Stimulated activated naive CD8-positive, alpha-beta T cell treated with anti-CD3 and anti-CD28 coated beads, Interleukin-15, Interleukin-2, amounts not matched to agents 100 U/mL and 50 U/mL, for 24 hours (primary cell): ENCODE measurements at regions not wholly inside any gene's neighbourhood (a gene's known extent, or its start where the extent isn't known, plus 50 kb on each side); places are given as distances from the start of the nearest gene placed in this dataset.
"Not testable (repeated sequence)": the region's sequence is repeated elsewhere in the genome, so short reads cannot be mapped to it uniquely, and the experiment has no call there.

Experiments
- ATAC-seq: fragments of 150-1000 bp; cut with Tn5 transposase; one replicate; pipeline ENCODE4 v1.10.0; 2021
- DNase-seq: peaks from one replicate; pipeline ENCODE4 v3.0.0; 2021

DNA sequence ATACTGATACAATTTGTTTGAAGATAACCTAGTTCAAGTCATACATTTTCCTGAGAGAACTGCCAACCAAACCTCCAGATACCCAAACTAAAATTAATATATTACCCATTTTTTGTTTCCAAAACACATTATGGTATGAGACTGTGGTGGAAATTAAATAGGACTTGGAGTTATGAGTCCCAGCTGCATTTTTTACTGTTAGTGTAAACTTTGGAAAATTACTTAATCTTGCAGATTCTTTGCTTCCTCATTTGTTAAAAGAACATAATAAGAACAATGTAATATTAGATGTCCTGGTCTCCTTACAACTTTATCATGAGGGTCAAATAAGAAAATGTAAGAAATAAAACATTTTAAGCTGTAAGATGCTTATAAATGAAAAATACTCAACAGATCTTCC is 98.2 kb upstream of the TRIB2 start:
- ATAC-seq (no peak), DNase-seq (no peak)

DNA sequence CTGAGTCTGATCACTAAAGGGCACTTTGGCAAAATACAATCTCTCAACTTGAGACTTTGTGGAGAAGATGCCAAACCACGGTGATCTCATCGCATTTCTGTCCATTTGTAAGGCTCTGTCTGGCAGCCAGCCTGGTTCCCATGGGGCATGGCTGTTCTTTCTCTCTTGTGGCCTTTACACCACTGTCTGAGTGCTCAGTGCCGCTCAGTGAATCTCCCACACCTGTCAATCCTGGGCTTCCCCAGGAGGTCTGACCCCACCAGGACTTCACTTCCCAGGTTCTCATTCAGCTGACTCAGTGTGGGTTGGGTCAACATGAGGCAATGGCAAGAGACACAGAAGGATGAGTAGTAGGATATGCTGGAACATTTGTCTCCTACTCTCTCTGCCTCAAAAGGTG is 96.8 kb upstream of the TRIB2 start:
- ATAC-seq (peak; percentile 87), DNase-seq (peak; percentile 51)

DNA sequence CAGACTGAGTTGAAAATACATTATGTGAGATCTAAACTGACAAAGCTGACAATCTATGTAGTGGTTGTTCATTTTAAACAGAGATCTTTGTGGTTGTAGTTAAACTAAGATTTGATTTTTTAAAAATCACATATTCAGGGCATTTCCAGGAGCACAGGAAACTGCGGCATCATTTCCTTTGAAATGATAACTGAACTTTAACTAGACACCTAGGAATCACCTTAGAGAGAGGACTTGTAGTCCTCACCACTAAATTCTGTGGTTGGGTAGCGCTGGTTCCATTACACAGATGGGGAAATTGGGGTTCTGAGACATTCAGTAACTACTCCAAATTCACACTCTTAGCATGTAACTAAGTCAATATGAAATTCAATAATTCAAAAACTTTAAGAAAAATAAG is 96.0 kb upstream of the TRIB2 start:
- DNase-seq = no peak
- ATAC-seq = no peak

DNA sequence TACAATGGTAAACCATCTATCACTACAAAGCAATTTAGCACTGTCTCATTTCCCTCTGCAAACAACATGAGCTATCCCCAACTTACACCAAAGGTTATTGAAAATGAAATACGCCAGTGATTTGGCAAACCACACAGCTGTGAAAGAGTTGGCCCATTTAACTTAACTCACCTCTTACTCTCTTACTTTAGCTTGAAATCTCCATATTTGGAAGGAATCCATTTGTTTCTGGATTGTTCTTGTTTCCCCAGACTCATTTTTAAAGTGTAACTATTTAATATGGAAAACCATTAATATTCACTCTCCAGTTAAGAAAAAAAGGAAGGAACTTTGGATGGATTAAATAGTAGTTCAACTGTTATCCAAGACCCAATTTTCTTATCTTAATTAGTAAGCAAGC is 93.7 kb upstream of the TRIB2 start:
- DNase-seq (no peak), ATAC-seq (no peak)

DNA sequence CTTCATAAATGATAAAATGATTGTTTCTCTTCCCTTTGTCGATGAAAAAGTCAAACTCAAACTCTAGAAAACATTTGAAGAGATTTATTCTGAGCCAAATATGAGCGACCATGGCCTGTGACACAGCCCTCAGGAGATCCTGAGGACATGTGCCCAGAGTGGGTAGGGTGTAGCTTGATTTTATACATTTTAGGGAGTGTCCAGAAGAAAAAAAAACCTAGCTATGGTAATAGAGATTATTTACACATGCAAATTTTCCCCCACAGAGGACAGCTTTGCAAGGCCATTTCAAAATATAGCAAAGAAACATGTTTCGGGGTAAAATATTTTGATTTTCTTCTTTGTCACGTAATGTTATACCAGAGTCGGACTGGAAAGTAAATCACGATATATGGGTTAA is 92.4 kb upstream of the TRIB2 start:
- DNase-seq (no peak), ATAC-seq (no peak)

DNA sequence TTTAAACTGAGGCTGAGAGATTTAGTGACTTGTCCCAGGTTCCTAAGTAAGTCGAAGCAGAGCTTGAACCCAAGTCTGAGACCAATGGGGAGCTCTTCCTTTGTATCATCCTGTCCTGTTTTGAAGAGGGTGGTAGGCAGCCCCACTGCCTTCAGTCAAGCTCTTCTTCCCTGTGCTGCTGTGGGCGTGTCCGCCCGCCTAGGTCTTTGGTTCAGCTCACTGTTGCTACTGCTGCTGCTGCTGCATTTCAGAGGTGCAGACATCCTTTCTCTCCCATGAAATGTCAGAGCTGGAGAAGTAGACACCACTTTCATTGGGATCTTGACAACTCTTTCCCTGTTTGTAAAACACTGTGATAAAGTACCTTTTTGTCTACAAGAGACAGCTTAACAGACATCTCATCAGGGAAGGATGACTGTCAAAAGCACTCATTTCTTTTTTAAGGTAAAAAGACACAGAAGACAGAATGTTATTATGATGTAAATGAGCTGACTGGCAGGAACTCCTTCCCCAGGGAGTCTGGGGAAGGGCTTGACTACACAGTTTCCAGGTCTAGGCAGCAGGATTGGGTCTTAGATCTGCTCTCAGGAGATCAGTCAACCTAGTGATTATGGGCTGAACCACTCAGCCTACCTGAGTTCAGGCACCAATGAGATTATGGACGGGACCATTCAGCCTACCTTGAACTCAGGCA is 91.7 kb upstream of the TRIB2 start:
- no peak for ATAC-seq
- no peak for DNase-seq

DNA sequence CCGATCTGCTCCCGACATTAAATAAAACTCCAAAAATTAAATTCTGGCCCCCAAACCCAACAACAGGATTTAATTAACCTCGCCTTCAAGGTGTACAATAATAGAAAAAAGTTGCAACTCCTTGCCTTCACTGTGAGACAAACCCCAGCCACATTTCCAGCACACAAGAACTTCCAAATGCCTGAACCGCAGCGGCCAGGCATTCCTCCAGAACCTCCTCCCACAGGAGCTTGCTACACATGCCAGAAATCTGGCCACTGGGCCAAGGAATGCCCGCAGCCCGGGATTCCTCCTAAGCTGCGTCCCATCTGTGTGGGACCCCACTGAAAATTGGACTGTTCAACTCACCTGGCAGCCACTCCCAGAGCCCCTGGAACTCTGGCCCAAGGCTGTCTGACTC is 88.2 kb upstream of the TRIB2 start:
- not testable (repeated sequence) for ATAC-seq, DNase-seq

DNA sequence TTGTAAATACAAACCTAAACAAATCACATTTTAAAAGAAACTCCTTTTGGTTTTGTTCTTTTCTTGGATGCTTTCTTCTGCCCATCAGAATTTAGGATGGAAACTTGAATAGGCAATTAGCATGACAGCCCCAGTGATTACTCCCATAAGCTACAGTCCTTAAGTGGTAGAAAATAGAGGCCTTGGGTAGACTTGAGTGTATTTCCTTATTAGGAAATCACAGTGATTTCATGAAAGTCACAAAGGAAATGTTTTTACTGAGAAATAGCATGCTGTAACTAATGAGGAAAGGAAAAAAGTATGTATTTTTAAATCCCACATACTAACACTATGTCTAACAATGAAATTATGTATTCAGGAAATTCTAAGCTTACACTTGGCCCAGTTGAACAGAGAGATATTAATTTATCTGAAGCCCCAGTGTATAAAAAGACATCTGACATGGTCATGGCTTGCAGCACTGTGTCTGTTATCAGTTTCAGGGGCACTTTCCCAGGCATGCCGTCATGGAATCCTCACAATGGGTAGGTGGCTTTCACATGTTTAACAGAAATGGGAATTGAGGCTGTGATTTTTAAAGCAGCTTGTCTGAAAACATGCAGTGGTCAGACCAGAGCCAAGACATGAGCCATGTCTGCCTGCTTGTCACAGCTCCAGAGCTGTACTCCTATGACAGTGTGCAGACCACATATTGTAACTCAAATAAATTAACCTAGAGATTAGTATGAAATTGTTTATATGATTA is 79.7 kb upstream of the TRIB2 start:
- DNase-seq = no peak
- peak; percentile 28 for ATAC-seq

DNA sequence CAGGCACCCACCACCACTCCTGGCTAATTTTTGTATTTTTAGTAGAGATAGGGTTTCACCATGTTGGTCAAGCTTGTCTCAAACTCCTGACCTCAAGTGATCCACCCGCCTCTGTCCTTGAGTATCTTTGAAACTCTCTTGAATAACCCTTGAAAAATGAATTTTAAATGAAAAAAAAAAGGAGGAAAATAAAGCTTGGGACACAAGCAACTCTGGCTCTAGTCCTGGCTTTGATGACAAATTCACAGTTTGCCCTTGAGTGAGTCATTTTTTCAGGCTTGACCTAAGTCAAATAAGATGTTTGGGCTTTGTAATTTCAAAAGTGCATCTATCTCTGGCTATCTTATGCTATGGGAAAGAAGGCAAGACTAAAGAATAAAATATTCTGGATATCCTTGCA is 79.0 kb upstream of the TRIB2 start:
- no peak for DNase-seq
- ATAC-seq = no peak

DNA sequence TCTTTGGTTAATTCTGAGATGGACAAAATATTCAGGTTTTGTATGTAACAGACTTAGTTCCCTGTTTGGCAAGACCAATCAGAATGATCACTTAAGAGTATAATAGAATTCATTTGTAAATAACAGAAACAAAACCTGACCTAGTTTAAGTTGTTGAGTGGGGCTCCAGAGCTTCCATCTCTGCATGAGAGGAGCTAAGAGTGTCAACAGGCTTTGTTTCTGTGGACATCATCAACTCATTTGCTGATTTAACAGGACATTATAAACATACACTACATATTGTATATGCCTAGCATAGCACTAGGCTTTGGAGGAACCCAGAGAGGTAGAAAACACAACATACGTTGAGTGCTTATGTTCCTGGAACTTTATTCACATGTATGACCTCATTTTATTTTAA is 75.3 kb upstream of the TRIB2 start:
- no peak for DNase-seq
- ATAC-seq = no peak

DNA sequence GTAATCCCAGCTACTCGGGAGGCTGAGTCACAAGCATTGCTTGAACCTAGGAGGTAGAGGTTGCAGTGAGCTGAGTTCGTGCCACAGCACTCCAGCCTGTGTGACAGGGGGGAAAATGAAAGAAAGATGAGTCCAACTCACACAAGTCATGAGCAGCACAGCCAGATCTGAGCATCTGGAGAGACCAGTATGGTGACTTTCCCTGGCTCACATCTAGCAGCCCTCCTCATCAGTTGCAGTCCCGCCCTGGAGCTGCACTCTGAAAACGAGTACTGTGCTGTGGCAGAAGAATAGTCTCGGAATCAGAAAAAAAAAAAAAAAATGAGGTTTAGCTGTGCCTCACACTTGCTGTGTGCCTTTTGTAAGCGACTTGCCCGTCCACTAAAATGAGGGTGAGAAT is 74.4 kb upstream of the TRIB2 start:
- ATAC-seq (no peak), DNase-seq (no peak)

DNA sequence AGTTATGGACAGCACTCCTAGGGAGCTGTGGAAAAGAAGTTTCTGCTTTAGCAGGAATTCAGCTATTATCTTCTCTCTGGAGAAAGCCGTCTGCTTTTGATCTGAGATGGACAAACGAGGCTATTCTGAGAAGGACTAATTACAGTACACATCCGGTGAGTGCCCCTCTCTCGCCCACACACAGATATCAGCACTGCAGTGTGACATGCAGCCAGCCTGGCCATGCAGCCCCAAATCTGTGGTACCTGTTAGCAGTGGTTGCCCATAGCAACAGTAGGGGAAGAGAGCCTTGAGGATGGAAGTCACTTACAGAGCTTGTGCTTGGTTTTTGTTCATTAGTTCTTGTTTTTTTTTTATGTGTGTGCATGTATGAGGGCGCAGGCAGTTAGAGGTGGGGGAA is 73.9 kb upstream of the TRIB2 start:
- DNase-seq = no peak
- no peak for ATAC-seq

DNA sequence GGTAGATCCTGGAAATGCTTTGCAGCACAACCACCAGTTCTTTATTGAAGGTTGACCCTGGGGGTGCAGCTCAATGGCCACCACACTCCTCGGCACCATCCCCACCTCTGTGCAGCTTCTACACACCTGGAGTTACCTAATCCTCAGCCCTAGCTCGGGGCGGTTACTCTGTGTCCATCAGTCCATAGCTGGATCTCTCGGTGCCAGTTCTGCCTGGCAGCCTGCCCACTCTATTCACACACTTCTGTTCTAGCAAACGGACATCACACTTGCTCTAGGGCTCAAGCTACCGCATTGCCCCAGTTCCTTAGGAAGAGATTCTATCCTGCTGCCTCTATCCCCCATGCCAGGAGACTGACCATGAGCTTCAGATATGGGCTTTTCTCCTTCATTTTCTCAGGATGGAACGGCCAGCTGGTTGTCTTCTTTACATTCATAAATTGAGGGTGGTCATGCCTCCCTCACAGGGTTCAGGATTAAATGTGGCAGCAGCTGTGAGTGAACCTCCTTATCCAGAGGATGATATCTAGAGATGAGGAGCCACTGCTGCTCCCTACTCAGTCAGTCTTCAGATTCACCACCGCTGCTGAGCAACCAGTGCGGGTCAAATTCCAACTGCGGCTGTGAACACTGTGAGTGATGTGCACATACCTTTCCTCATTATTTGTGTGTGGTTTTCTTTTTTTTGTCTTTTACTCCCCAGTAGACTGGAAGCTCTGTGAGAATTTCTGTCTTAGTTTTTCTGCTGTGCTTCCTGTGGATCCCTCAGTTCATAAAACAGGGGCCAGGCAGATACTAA is 66.9 kb upstream of the TRIB2 start:
- DNase-seq (no peak), ATAC-seq (no peak)

DNA sequence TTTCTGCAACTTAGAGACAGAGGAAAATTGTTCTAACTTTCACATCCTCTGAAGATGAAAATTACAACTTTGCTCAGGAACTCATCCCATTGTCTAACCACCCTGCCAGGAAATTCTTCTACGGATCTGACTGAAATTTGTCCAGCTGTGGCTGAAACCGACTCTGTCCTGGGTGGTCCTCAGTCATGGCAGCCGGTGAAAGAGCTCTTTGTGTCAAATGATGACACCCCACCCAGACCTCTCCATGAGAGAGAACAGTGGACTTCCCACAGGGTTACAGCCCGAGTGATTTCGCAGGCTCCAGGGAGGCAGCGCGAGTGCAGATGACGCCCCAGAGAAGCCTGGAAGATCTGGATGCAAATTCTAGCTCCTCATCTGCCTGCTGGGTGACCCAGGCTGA is 65.1 kb upstream of the TRIB2 start:
- ATAC-seq = no peak
- no peak for DNase-seq

DNA sequence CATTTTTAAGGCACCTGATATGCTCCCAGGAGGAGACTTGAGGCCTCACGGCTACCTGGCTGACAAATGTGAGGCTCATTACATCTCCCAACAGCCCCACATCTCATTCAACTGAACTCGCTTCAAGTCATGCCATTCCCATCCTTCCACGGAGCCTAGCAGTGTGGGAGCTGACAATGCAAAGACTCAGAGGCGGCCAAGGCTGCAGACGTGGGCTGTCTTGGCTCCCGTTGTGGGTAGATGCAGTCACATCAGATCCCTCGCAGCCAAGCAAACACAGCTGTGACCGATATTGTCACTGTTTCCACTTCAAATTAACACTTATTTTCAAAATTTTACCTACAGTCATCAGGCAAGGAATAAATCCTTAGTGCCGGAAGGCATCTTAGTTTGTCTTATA is 64.0 kb upstream of the TRIB2 start:
- no peak for ATAC-seq
- no peak for DNase-seq

DNA sequence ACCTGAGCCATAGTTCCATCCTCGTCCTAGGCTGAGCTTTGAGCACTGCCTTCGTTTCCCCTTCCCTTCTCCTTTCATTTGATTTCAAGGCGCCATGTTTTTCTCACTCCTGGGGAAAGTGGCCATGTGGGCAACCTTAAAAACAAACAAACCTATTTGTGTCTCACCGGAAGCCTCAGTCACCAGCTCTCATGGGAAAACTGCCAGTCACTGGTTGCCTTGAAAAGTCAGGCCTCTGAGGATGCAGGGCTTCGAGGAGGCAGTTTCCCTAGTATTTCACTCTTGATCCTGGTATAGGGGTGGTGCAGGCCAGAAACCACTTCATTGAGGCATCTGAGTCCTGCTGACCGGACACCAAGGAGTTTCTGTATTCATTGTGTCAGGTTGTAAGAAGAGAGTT is 59.2 kb upstream of the TRIB2 start:
- ATAC-seq (no peak), DNase-seq (no peak)

DNA sequence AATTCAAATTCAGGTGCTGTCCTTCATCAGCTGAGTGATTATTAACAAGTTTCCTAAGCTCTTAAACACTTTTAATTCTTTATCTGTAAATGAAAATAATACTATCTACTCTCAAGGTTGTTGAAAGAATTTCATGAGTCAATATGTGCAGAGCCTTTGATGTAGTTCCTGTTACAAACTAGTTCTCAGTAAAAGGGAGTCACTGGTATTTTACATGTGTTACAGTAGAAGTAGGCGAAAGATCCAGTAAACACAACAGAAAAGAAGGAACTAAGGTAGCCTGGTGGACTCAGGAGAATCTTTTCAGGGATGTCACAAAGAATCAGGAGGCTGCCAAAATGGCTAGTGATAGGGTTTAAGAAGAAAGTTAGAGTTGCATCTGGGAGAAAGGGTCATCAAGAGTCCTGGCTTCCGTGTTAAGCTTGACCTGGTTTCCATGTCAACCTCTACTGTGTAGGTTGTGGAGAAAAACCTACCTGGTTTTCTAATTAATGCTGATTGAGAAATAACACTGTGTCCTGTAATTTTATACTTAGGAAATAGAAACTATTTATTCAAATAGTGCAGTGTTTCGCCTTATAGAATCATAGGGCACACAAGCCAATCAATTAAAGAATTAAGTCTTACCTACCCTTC is 58.3 kb upstream of the TRIB2 start:
- ATAC-seq (no peak), DNase-seq (no peak)

DNA sequence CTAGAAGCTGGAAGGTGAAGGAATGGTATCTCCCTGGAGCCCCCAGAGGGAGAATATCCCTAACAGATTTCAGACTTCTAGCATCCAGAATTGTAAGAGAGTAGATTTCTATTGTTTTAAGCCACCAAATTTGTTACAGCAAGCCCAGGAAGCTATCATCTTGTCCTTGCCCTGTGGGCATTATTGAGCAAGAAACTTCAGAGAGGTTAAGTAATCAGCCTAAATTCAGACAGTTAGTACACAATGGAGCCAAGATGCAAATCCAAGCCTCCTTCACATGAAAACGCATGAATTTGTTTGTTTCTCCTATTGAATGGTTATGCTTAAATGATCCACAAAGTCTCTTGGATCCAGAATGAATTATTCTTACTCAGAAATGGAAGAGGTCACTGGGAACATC is 55.2 kb upstream of the TRIB2 start:
- DNase-seq = no peak
- no peak for ATAC-seq

DNA sequence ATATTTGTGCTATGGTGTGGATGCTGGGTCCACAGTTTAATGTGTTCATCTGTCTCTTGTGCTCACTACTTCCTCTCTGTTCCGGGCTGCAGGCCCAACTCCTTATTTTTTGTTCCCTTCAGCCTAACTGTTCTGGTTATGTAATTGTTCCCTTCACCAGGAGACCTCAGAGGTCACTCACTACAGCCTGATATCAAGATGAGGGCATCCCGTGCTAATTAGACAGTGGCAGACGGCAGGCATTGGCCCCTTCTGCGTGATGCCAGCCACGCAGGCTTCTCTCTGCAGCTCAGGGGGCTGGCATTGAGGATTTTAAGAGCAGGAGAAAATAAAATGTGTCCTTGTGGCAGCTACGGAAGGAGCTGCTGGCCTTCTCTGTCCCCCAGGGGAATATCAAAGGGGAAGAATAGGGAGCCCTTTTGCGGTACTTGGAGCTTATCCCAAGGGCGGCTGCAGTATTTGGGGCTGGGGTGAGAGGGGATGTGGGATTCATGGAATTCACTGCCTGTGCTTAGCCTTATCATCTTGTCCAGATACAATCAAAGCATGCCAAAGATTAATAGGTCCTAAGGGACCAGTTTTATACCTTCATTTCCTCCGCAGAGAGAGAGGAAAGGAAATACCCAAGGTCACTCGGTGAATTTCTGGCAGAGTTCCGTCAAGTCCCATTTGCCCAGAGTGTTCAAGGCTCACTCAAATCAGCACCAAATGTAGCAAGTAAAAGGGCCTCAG is 53.3 kb upstream of the TRIB2 start:
- ATAC-seq (no peak), DNase-seq (no peak)

DNA sequence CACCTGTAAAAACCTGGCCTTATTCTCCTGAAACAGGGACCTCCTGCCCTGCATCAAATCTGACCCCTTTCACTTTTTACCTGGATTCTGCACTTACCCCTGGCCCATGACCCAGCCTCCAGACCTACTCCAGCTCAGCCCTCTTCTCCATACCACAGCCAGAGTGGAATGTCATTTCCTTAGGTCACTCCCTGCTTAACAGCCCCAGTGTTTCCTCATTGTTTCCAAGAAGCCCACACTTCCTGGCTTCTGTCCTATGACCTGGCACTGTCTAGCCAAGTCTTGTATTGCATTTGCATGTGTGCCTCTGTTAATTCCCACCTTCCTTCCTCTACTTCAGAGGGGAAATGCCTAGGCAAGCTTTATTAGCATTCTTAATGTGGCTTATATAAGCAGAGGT is 51.4 kb upstream of the TRIB2 start:
- no peak for DNase-seq

DNA sequence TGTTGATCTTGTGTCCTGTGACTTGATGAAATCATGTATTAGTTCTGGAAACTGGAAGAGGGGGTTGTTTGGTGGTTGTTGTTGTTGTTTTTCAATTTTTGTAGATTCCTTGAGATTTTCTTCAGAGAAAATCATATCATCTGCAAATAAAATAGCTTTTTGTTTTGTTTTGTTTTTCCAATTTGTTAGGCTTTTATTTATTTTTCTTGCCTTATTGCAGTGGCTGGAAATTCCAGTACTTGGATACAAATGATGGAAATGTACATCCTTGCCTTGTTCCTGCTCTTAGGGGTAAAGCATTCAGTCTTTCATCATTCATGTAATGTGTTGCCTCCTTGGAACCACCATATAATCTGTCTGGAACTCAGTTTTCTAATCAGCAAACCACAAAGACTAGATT is 50.3 kb upstream of the TRIB2 start:
- DNase-seq = no peak
- no peak for ATAC-seq

More for the DNA sequence above, 51.4 kb upstream of the TRIB2 start:
- ATAC-seq = no peak
